K562 (cell line): ENCODE measurements at regions not wholly inside any gene's neighbourhood (a gene's known extent, or its start where the extent isn't known, plus 50 kb on each side); places are given as distances from the start of the nearest gene placed in this dataset.

Experiments used
- BRCA1 ChIP-seq, 2 experiments: fragments of 450-650 bp in 1 of 2; sonication (generic) in 1 of 2; formaldehyde crosslinking in 1 of 2; IDR thresholded peaks; 2 replicates each; pipeline versions ENCODE4 v1.5.0 to v1.6.1; 2017 to 2020; ENCODE audit warnings: mild to moderate bottlenecking in 1 of 2, missing genetic modification reagents in 1 of 2
- CBX8 ChIP-seq: fragments of 200-600 bp; sonication (generic); IDR thresholded peaks from 2 replicates; pipeline ENCODE4 v1.6.1; 2012; ENCODE audit warnings: borderline replicate concordance, mixed run types, low read depth, mild to moderate bottlenecking, moderate library complexity, mixed read lengths, low read length, control low read depth, inconsistent platforms; ENCODE audit not compliant: poor library complexity, severe bottlenecking; ENCODE audit errors: extremely low read depth
- FOXK2 ChIP-seq, 2 experiments: fragments of 450-650 bp; IDR thresholded peaks in 1 of 2; conservative IDR thresholded peaks in 1 of 2; 2 replicates each; pipeline ENCODE4 v1.6.1; 2016; ENCODE audit warnings: low read depth in 2 of 2, mild to moderate bottlenecking in 1 of 2
- NCOA1 ChIP-seq: fragments of 450-650 bp; IDR thresholded peaks from 2 replicates; pipeline ENCODE4 v1.6.1; 2016; ENCODE audit warnings: low read depth
- NCOA2 ChIP-seq, 2 experiments: fragments of 450-650 bp; IDR thresholded peaks; 2 replicates each; pipeline ENCODE4 v1.6.1; 2018; ENCODE audit warnings: mild to moderate bottlenecking in 2 of 2, moderate library complexity in 1 of 2; ENCODE audit not compliant: partially characterized antibody in 2 of 2
- POLR2AphosphoS5 ChIP-seq: IDR thresholded peaks from 2 replicates; pipeline ENCODE4 v1.6.1; 2011; ENCODE audit warnings: mild to moderate bottlenecking, low read depth, low read length, moderate library complexity; ENCODE audit not compliant: control insufficient read depth, insufficient read depth
- TBL1XR1 ChIP-seq, 2 experiments: IDR thresholded peaks; 2 replicates each; pipeline ENCODE4 v1.6.1; 2012; ENCODE audit warnings: improper control_type of control experiment in 2 of 2, low read length in 2 of 2, mild to moderate bottlenecking in 1 of 2
- ZFP1 ChIP-seq: fragments of 450-650 bp; formaldehyde crosslinking; IDR thresholded peaks from 2 replicates; pipeline ENCODE4 v1.4.0; 2020; ENCODE audit warnings: mild to moderate bottlenecking, mixed read lengths
- TF ChIP-seq, protein P1 (sequence below): sonication (generic); formaldehyde crosslinking; IDR thresholded peaks from 2 replicates; pipeline ENCODE4 v1.8.1; 2022; ENCODE audit warnings: missing genetic modification reagents

- no peak for TF ChIP-seq POLR2AphosphoS5
- TF ChIP-seq NCOA2 (IDR thresholded peaks at IDR 0.05; ENCODE audit: partially characterized antibody in 2 of 2) = no peak
- TF ChIP-seq NCOA1 = no peak
- no peak for TF ChIP-seq BRCA1 (IDR thresholded peaks at IDR 0.05)
- TF ChIP-seq BRCA1 (CRISPR knock-in tag; IDR thresholded peaks at IDR 0.05) = no peak
- no peak for TF ChIP-seq ZFP1 (CRISPR knock-in tag)
- TF ChIP-seq, protein P1, sequence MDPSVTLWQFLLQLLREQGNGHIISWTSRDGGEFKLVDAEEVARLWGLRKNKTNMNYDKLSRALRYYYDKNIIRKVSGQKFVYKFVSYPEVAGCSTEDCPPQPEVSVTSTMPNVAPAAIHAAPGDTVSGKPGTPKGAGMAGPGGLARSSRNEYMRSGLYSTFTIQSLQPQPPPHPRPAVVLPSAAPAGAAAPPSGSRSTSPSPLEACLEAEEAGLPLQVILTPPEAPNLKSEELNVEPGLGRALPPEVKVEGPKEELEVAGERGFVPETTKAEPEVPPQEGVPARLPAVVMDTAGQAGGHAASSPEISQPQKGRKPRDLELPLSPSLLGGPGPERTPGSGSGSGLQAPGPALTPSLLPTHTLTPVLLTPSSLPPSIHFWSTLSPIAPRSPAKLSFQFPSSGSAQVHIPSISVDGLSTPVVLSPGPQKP (CRISPR knock-in tag) = no peak
- TF ChIP-seq FOXK2 (conservative IDR thresholded peaks at IDR 0.05 in 1 of 2, IDR thresholded peaks at IDR 0.05 in 1 of 2; ENCODE audit: low read depth in 2 of 2) = no peak
- no peak for TF ChIP-seq CBX8
- TF ChIP-seq TBL1XR1 (IDR thresholded peaks at IDR 0.05; ENCODE audit: low read length in 2 of 2) = no peak
Observed at GRCh38 chr5:129306725-129307124, 153.4 kb upstream of the ADAMTS19 start.
